ENCODE measurements at regions not wholly inside any gene's neighbourhood (a gene's known extent, or its start where the extent isn't known, plus 50 kb on each side); places are given as distances from the start of the nearest gene placed in this dataset.

GRCh38 chr2:142777742-142778141 lies 99.7 kb upstream of the KYNU start (continued):
- TF ChIP-seq CHD7 (IDR thresholded peaks at IDR 0.05; ENCODE audit: insufficient replicate concordance, low read length) (no peak), EGR1 (IDR thresholded peaks at IDR 0.05; ENCODE audit: borderline replicate concordance, low read depth, low read length) (no peak), SUZ12 (IDR thresholded peaks at IDR 0.05; ENCODE audit: low read length) (no peak), GABPA (IDR thresholded peaks at IDR 0.05; ENCODE audit: borderline replicate concordance, insufficient read depth, low read length) (no peak), SIN3A (conservative IDR thresholded peaks at IDR 0.05 in 1 of 2, IDR thresholded peaks at IDR 0.05 in 1 of 2; ENCODE audit: low read depth in 1 of 2, low read length in 2 of 2) (no peak), SP1 (IDR thresholded peaks at IDR 0.05; ENCODE audit: low read depth, low read length) (no peak), JUN (IDR thresholded peaks at IDR 0.05; ENCODE audit: low read depth, low read length) (no peak), HDAC6 (IDR thresholded peaks at IDR 0.05; ENCODE audit: low read depth, low read length) (no peak), USF2 (IDR thresholded peaks at IDR 0.05; ENCODE audit: low read length) (no peak), RAD21 (IDR thresholded peaks at IDR 0.05 in 1 of 2, conservative IDR thresholded peaks at IDR 0.05 in 1 of 2; ENCODE audit: low read depth in 2 of 2, low read length in 2 of 2) (no peak), ASH2L (IDR thresholded peaks at IDR 0.05; ENCODE audit: low read length) (no peak)

Measured in H1 (cell line).